AG09319 (cell line): ENCODE measurements at regions not wholly inside any gene's neighbourhood (a gene's known extent, or its start where the extent isn't known, plus 50 kb on each side); places are given as distances from the start of the nearest gene placed in this dataset.
"Not testable (repeated sequence)": the region's sequence is repeated elsewhere in the genome, so short reads cannot be mapped to it uniquely, and the experiment has no call there.

ENCODE experiments used
- DNase-seq: peaks from one replicate; pipeline ENCODE4 v3.0.0-alpha.2; 2010; ENCODE audit warnings: low read depth; ENCODE audit errors: extremely low read depth
- CTCF ChIP-seq: IDR thresholded peaks from 2 replicates; pipeline ENCODE4 v1.5.1; 2011; ENCODE audit warnings: low read depth, mild to moderate bottlenecking, inconsistent platforms, low read length, moderate library complexity

- no peak for DNase-seq
- no peak for TF ChIP-seq CTCF
These were observed 100.2 kb downstream of the KATNIP start for GRCh38 chr16:27650073-27650701.

- no peak for DNase-seq
These were observed 101.4 kb downstream of the KATNIP start for GRCh38 chr16:27651301-27651700.

GRCh38 chr16:27657811-27658210 lies 107.9 kb downstream of the KATNIP start:
- no peak for TF ChIP-seq CTCF
- no peak for DNase-seq

More at GRCh38 chr16:27651301-27651700, 101.4 kb downstream of the KATNIP start:
- no peak for TF ChIP-seq CTCF

- TF ChIP-seq CTCF, result no peak
- no peak for DNase-seq
These were observed 110.6 kb downstream of the KATNIP start for GRCh38 chr16:27660507-27660906.

GRCh38 chr16:27663235-27663634 lies 113.3 kb downstream of the KATNIP start:
- not testable (repeated sequence) for DNase-seq

GRCh38 chr16:27665881-27666280 lies 115.9 kb downstream of the KATNIP start:
- TF ChIP-seq CTCF, result no peak
- no peak for DNase-seq

- DNase-seq, result no peak
- no peak for TF ChIP-seq CTCF
These were observed 120.3 kb downstream of the KATNIP start for GRCh38 chr16:27670071-27670810.

- DNase-seq, result no peak
- TF ChIP-seq CTCF, result no peak
These were observed 121.5 kb downstream of the KATNIP start for GRCh38 chr16:27671410-27671809.
